ENCODE measurements at regions not wholly inside any gene's neighbourhood (a gene's known extent, or its start where the extent isn't known, plus 50 kb on each side); places are given as distances from the start of the nearest gene placed in this dataset.

DNA sequence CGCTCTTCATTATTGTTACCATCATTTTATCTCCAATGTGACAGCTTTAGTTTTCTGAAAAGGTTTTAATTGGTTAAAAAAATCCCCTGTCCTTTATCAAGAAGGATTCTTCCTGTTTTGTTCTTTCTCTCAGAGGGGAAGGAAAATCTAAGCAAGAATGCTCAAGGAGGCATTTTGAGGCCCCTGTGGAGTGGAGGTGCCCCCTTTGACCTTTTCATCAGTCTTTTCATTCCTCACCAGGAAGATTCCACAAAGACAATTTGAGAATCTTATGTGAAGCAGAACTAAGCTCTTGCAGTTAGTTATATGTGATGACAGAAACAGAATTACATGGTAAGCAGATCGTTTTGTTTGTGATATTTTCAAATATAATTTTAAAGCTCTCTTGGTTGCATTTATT is 489.6 kb downstream of the MAN2A1 start:
- DNase-seq (ENCODE audit: low read depth in 2 of 2): no peak
- TF ChIP-seq, protein P1, sequence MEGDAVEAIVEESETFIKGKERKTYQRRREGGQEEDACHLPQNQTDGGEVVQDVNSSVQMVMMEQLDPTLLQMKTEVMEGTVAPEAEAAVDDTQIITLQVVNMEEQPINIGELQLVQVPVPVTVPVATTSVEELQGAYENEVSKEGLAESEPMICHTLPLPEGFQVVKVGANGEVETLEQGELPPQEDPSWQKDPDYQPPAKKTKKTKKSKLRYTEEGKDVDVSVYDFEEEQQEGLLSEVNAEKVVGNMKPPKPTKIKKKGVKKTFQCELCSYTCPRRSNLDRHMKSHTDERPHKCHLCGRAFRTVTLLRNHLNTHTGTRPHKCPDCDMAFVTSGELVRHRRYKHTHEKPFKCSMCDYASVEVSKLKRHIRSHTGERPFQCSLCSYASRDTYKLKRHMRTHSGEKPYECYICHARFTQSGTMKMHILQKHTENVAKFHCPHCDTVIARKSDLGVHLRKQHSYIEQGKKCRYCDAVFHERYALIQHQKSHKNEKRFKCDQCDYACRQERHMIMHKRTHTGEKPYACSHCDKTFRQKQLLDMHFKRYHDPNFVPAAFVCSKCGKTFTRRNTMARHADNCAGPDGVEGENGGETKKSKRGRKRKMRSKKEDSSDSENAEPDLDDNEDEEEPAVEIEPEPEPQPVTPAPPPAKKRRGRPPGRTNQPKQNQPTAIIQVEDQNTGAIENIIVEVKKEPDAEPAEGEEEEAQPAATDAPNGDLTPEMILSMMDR (IDR thresholded peaks at IDR 0.05; ENCODE audit: low read depth, low read length): no peak
- H3K4me3 ChIP-seq (replicated peaks in 1 of 2; ENCODE audit: low read depth in 2 of 2, low read length in 2 of 2): no peak overlapping the region

DNA sequence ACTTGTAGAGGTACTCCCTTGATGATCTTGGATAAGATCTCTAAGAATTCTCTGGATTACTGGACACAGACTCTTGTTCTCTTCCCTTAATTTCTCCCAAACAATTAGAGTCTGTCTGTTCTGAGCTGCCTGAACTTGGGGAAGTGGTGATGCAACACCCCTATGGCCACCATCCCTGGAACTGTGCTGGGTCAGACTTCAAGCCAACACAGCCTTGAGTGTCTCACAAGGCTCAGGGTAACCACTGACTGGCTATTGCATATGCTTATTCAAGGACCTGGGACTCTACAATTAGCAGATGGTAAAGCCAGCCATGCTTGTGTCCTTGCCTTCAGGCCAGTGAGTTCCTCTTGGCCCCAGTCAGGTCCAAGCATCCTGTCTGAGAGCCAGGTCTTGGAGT is 504.5 kb downstream of the MAN2A1 start:
- TF ChIP-seq, protein P1 (IDR thresholded peaks at IDR 0.05; ENCODE audit: low read depth, low read length): no peak
- no peak overlapping the region for H3K4me3 ChIP-seq (replicated peaks in 1 of 2; ENCODE audit: low read depth in 2 of 2, low read length in 2 of 2)
- DNase-seq (ENCODE audit: low read depth in 2 of 2): no peak

DNA sequence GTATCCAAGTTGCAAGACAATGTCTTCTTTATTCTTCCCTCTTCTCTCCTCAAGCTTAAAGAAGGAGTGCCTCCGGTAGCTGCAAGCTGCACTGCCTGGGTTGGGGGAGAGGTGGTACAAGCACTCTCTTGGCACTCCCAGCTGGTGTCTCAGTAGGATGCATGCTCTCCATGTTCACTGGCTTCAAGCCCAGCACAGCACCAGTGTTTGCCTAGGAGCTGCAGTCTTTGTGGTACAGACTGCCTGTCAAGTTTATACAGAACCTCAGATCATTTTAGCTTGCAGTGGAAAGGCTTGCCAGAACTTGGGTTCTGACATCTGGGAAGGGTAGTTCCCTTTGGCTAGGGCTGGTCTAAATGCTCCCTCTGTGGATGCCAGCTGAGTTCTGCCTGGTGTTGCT is 505.6 kb downstream of the MAN2A1 start:
- no peak for DNase-seq (ENCODE audit: low read depth in 2 of 2)
- H3K4me3 ChIP-seq (replicated peaks in 1 of 2; ENCODE audit: low read depth in 2 of 2, low read length in 2 of 2): no peak overlapping the region
- TF ChIP-seq, protein P1 (IDR thresholded peaks at IDR 0.05; ENCODE audit: low read depth, low read length): no peak

DNA sequence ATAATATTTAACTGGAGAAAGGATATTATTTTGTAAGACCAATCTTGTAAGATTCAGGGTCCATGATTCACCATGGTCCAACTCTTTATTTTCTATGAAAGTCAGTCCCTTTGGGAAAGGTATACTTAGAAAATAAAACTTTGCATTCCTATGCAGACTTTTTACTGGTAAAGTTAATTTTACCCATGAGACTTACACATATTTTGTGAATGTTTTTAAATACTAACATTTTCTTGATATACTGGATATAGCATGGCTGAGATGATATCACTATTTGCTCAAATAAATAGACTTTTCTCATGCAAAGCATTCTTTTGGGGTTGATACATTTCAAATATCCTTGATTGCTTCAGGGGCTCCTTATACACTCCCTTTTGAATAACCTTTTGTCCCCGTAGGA is 512.1 kb downstream of the MAN2A1 start:
- DNase-seq (ENCODE audit: low read depth in 2 of 2): no peak
- no peak overlapping the region for H3K4me3 ChIP-seq (replicated peaks in 1 of 2; ENCODE audit: low read depth in 2 of 2, low read length in 2 of 2)
- TF ChIP-seq, protein P1 (IDR thresholded peaks at IDR 0.05; ENCODE audit: low read depth, low read length): no peak

DNA sequence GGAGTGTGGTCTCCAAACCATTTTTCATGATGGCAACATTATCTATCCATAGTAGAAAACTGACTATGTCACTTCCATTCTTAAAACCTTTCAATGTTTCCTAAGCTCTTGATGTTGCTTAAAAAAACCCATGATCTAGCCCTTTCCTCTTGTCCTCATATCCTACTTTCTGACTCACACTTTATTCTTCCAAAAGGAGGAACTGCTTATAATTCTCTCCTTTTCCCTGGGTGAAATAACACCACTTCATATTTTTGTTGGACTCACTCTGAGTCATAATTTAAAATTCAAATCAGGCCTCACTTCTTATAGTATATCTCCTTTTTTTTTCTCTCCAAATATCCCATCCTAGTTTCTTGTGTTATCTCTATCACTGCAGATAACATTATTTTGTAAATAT is 513.9 kb downstream of the MAN2A1 start:
- no peak overlapping the region for H3K4me3 ChIP-seq (replicated peaks in 1 of 2; ENCODE audit: low read depth in 2 of 2, low read length in 2 of 2)
- DNase-seq (ENCODE audit: low read depth in 2 of 2): no peak
- TF ChIP-seq, protein P1 (IDR thresholded peaks at IDR 0.05; ENCODE audit: low read depth, low read length): no peak

DNA sequence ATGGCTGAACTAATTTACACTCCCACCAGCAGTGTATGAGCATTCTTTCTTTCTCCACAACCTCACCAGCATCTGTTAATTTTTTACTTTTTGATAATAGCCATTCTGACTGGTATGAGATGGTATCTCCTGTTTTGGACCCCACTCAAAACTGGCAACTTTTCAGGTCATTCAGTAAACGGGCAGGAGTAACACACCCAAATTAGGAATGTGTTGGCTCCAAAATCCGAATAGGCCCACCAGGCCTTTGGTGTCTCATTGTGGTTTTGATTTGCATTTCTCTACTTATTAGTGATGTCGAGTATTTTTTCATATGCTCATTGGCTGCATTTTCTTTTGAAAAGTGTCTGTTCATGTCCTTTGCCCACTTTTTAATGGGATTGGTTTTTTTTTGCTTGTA is 517.1 kb downstream of the TMEM232 start:
- TF ChIP-seq, protein P1 (IDR thresholded peaks at IDR 0.05; ENCODE audit: low read depth, low read length): no peak
- no peak for DNase-seq (ENCODE audit: low read depth in 2 of 2)
- no peak overlapping the region for H3K4me3 ChIP-seq (replicated peaks in 1 of 2; ENCODE audit: low read depth in 2 of 2, low read length in 2 of 2)

DNA sequence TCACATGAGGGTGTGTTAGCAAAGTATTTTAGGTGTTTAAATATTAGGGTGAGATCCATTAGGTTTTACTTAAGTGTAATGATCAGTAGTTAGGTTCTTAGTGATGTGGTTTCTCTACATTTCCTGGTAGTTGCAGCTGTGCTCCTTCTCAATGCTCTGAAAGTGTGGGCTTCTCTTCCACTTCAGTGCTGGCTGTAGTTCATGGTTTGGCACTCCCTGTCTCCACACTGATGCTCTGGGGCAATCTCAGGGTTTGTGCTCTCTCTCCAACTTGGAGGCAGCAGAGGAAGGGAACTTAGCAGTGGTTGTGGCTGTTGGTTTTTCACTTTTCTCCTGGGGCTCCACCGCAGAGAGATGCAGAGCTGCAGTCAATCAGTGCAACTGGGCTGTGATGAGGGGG is 507.5 kb downstream of the TMEM232 start:
- H3K4me3 ChIP-seq (replicated peaks in 1 of 2; ENCODE audit: low read depth in 2 of 2, low read length in 2 of 2): no peak overlapping the region
- TF ChIP-seq, protein P1 (IDR thresholded peaks at IDR 0.05; ENCODE audit: low read depth, low read length): no peak
- no peak for DNase-seq (ENCODE audit: low read depth in 2 of 2)
